Stimulated activated CD4-positive, alpha-beta T cell treated with anti-CD3 and anti-CD28 coated beads, Interleukin-12 subunit alpha, Interleukin-12 subunit beta, amount 100 ng/mL, for 48 hours (primary cell): ENCODE measurements at regions not wholly inside any gene's neighbourhood (a gene's known extent, or its start where the extent isn't known, plus 50 kb on each side); places are given as distances from the start of the nearest gene placed in this dataset.
"Not testable (repeated sequence)": the region's sequence is repeated elsewhere in the genome, so short reads cannot be mapped to it uniquely, and the experiment has no call there.

Experiments used
- DNase-seq, 3 donors: peaks; one replicate each; pipeline ENCODE4 v3.0.0-alpha.2; 2020; ENCODE audit warnings: low read depth in 2 of 3, low spot score in 1 of 3

DNA sequence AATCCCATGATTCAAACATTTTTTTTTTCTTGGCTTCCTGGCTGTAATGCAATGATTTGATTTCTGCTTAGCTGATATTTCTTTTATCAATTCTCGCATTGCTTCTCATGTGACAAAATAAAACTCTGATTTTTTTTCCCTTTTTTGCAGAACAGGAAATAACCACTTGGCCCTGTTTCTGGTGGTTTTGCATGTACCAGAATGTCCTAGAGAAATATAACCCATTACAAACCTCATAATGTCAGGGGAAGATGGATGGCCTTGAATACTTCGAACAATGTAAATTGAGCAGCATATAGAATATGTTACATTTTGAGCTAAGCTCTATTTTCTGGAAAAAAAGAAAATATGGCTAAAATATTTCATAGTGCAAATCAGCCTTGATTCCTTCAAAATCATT lies 275.6 kb downstream of the RAP2B start:
- no peak for DNase-seq

DNA sequence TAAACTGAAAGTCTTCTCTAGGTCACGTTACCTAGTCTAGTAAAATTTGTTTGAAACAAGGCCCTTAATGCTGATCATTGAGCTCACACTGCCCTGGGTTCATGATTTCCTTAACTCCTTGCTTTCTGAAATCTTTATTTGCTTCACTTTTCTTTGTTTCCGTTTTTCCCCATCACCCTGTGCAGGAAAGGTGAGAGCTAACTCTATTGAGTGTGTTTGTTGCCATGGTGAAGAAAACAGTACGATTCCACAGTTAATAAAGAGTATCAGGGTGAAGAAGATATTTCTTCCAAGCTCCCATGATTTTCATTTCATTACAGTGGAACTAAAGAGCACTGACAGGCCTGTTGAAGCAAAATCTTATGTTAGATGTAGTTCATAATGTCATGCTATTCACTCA lies 276.2 kb downstream of the RAP2B start:
- DNase-seq, result no peak

DNA sequence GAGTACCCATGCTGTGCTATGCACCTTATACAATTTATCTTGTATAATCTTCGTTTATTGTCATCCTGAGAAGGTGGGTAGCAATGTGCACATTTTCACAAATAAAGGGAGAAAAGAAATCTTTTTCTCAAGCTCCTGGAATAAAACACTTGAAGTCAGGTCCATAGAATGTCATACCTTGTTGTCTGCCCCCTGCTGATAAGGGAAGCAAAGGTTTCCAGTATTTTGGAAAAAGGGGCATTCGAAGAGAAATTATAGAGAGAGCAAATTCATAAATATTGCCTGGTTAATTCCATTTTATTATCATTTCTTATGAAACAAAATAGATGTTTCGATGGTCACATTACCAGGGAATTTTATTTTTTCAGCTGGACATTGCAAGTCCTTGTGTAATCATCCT lies 277.8 kb downstream of the RAP2B start:
- no peak for DNase-seq

- DNase-seq, result no peak
Measured at GRCh38 chr3:153440311-153440710, 278.3 kb downstream of the RAP2B start.

- no peak for DNase-seq
Measured at GRCh38 chr3:153442386-153442785, 280.4 kb downstream of the RAP2B start.

DNA sequence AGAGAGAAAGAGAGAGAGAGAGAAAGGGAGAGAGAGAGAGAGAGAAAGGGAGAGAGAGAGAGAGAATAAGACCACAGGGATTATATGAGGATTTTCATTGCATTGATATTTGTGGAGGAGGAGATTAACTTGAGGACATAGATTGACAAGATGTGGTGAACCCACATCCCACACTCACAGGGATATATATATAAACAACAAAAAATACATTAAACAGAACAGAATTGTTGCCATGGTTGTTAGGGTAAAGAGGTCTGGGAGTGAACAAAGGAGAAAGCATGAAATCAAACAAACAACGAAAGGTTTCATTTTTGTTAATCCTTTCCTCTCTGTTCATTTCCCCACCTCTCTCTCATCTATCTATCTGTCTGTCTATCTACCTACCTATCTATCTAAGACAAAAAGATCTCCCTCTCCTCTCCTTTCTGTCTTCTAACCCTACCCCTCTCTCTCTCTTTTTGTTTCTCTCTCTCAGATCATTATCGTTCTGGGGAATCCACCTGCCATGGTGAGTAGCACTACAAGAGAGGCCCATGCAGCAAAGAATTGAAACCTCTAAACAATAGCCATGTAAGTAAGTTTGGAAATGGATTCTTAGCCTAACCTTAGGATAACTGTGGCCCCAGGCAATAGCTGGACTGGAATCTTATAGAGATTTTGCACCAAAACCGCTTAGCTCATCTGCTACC lies 280.9 kb downstream of the RAP2B start:
- DNase-seq, result no peak

- no peak for DNase-seq
Measured at GRCh38 chr3:153443961-153444360, 281.9 kb downstream of the RAP2B start.

DNA sequence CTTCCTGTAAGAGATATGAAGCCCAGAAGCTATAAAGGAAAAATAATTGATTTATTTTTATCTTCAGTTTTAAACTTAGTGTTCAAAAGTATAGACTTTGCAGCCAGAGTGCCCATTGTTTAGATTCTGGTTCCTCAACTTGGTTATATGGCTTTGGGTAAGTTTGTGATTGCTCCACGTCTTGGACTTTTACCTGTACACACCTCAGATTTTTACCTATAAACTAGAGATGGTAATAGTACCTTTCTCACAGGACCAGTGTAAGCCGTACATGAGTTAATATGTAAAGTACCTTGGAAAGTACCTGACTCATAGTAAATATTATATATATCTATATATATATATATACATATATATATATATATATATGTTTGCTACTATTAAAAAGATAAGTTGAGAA lies 283.8 kb downstream of the RAP2B start:
- no peak for DNase-seq

- DNase-seq, result no peak
Measured at GRCh38 chr3:153448151-153448829, 286.3 kb downstream of the RAP2B start.

DNA sequence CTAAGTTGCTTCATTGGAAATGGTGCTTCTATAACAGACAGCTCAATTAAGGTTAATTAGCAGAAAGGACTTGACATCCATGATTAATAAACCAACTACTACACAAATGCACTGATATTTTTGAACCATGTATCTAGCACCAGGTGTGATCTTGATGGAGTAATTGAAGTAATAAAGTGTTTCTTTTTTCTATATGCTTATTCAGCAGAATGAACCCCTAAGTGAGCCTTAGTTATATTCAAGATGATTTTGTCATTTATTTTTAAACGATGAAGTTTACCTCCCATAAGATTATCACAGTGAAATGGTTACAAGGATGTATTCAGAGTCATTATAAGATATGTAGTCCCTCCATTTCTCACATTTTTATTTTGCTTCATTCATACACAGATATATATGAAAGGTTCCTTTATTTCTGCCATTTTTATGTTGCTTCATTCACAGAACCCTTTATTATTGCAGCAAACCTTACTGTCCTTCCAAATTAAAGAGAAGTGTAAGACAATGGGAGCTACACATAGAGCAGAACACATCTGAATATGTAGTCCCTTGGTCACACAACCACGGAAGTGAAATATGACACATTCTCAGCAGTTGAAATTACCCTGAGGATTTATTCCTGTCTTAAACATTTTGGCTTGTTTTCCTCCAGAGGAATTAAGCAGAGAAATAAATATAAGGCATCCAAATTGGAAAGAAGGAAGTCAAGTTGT lies 295.0 kb downstream of the RAP2B start:
- DNase-seq, result no peak

DNA sequence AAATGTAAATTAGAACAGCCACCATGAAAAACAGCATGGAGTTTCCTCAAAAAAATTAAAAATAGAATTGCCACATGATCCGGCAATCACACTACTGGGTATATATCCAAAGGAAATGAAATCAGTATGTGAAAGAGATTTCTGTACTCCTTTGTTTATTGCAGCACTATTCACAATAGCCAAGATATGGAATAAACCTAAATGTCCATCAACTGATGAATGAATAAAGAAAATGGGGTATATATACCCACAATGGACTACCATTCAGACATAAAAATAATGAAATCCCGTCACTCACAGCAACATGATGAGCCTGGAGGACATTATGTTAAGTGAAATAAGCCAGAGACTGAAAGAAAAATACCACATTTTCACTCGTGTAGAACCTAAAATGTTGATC lies 296.9 kb downstream of the RAP2B start:
- no peak for DNase-seq

GRCh38 chr3:153462545-153462944 lies 300.5 kb downstream of the RAP2B start:
- no peak for DNase-seq

DNA sequence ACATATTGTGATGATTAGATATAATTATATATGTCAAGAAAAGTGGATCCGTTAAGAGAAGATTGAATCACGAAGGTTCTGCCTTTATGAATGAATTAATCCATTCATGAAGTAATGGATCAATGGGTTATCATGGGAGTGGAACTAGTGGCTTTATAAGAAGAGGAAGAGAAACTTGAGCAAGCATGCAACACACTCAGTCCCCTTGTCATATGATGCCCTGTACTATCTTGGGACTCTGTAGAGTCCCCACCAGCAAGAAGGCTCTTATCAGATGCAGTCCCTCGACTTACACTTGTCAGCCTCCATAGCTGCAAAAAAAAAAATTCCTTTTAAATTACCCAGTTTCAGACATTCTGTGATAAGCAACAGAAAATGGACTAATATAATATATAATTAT lies 301.9 kb downstream of the RAP2B start:
- no peak for DNase-seq

DNA sequence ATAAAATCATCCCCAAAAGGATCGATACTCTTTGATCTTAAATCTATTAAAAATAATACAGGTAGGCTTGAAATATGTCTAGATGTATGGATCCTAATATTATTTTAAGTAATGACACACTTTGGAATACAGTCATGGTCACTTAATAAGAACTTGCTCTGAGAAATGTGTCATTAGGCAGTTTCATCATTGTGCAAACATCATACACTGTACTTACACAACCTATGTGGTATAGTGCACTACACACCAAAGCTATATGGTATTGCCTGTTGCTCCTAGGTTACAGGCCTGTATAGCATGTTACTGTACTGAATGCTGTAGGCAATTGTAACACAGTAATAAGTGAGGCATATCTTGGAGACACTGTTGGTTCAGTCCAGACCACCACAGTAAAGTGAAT lies 307.1 kb downstream of the RAP2B start:
- no peak for DNase-seq

DNA sequence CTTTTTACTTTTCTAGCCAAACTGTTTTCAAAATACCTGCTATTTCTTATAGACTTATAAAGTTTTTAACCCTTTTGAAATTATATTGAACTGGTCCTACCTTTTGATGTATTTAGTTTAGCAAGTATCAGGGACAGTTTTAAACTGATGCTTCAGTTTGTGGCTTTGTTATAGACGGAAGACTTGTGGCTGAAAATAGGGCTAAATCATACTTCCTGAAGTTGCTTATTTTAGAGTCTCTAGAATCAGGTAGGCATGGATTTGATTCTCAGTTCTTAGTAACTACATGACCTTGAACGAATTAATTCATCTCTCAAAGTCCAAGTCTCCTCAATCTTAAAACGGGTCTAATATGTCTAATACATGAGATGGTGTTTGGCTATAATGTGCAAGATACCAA lies 322.8 kb downstream of the RAP2B start:
- no peak for DNase-seq

GRCh38 chr3:153495422-153495821 lies 333.4 kb downstream of the RAP2B start:
- DNase-seq, result no peak

- DNase-seq, result no peak
Measured at GRCh38 chr3:153502682-153503081, 340.7 kb downstream of the RAP2B start.

DNA sequence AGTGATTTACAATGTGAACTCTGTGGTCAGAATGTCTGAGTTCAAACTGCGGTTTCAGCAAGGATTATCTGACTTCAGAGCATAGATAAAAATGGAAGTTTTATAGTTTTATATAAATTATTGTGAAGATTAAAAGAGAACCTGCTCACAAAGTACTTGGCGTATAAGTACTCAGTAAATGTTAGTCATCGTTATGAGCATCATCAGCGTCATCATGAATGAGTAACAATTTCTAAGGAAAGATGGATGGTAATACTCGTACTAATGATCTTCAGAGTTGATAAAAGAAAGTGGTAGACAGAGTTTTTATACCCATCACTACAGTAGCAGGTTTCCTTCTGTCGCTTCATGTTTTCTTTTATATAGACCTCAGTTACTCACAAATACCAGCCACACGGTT lies 341.8 kb downstream of the RAP2B start:
- DNase-seq, result no peak

- DNase-seq, result not testable (repeated sequence)
Measured at GRCh38 chr3:153506205-153506604, 344.2 kb downstream of the RAP2B start.

GRCh38 chr3:153506686-153507085 lies 344.7 kb downstream of the RAP2B start:
- DNase-seq, result not testable (repeated sequence)

DNA sequence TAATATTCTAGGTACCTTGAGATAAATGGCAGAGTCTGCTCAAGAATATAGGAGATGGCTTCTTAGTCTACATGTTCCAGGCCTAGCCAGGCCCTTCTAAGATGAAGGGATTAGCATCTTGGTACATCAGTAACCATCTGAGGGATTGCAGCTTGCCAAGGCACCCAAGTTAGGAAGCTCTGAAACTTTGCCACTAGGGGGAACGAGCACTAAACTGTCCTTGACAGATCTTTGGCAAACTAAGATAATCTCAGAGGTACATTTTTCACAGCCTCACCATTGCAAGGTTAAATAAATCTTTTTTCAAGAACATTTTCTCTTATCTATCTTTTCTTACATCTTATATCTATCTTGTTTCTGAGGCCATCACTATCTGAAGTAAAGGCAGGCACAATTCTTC lies 351.2 kb downstream of the RAP2B start:
- DNase-seq, result peak in 1 of 3 donors; percentile 0

- no peak for DNase-seq
Measured at GRCh38 chr3:153528473-153528872, 366.4 kb downstream of the RAP2B start.
